Stromal cell of bone marrow (primary cell): ENCODE measurements at regions not wholly inside any gene's neighbourhood (a gene's known extent, or its start where the extent isn't known, plus 50 kb on each side); places are given as distances from the start of the nearest gene placed in this dataset.

ENCODE experiments used
- DNase-seq: peaks from one replicate; pipeline ENCODE4 v3.0.0-alpha.2; 2012; ENCODE audit warnings: low read depth

GRCh38 chr9:129505270-129505902, 115.5 kb downstream of the C9orf50 start:
- no peak for DNase-seq

- DNase-seq = no peak
Observed at GRCh38 chr9:129504404-129504803, 116.5 kb downstream of the C9orf50 start.

GRCh38 chr9:129501771-129502319, 119.1 kb downstream of the C9orf50 start:
- DNase-seq = no peak

GRCh38 chr9:129500863-129501770, 119.8 kb downstream of the C9orf50 start:
- DNase-seq = no peak

GRCh38 chr9:129500161-129500862, 120.6 kb downstream of the C9orf50 start:
- no peak for DNase-seq

- DNase-seq = no peak
Observed at GRCh38 chr9:129498451-129499384, 122.2 kb downstream of the C9orf50 start.

- no peak for DNase-seq
Observed at GRCh38 chr9:129497813-129498450, 123.0 kb downstream of the C9orf50 start.

GRCh38 chr9:129497005-129497812, 123.7 kb downstream of the C9orf50 start:
- no peak for DNase-seq

- DNase-seq = peak; percentile 93
Observed at GRCh38 chr9:129496473-129497004, 124.4 kb downstream of the C9orf50 start.

GRCh38 chr9:129495620-129496472, 125.1 kb downstream of the C9orf50 start:
- peak; percentile 74 for DNase-seq

- no peak for DNase-seq
Observed at GRCh38 chr9:129494113-129494789, 126.7 kb downstream of the C9orf50 start.

GRCh38 chr9:129493706-129494047, 127.2 kb downstream of the C9orf50 start:
- no peak for DNase-seq

GRCh38 chr9:129493002-129493705, 127.7 kb downstream of the C9orf50 start:
- DNase-seq = no peak

GRCh38 chr9:129491487-129491855, 129.4 kb downstream of the C9orf50 start:
- DNase-seq = no peak

- DNase-seq = no peak
Observed at GRCh38 chr9:129490583-129491486, 130.1 kb downstream of the C9orf50 start.

- no peak for DNase-seq
Observed at GRCh38 chr9:129489838-129490582, 130.9 kb downstream of the C9orf50 start.
